ENCODE measurements at regions not wholly inside any gene's neighbourhood (a gene's known extent, or its start where the extent isn't known, plus 50 kb on each side); places are given as distances from the start of the nearest gene placed in this dataset.

GRCh38 chr10:44627591-44628354, 242.9 kb upstream of the CXCL12 start:
- H3K4me2 ChIP-seq (ENCODE audit: extremely low read depth, insufficient read depth, low read length), result no peak overlapping the region
- H3K79me2 ChIP-seq (ENCODE audit: control insufficient read depth, insufficient read depth, low read length), result no peaks in the 10 kb centered on the region
- no peak overlapping the region for H3K27ac ChIP-seq (ENCODE audit: insufficient read depth, low read length)
- H4K20me1 ChIP-seq (ENCODE audit: control insufficient read depth, extremely low read depth, insufficient read depth, low read length), result no peaks in the 10 kb centered on the region
- peak overlapping the region; percentile 68 for H2AFZ ChIP-seq (ENCODE audit: low read length)
- no peak for TF ChIP-seq EZH2 (IDR thresholded peaks at IDR 0.05; ENCODE audit: low read length, missing control alignments)
- TF ChIP-seq CTCF (conservative IDR thresholded peaks at IDR 0.05 in 1 of 2, IDR thresholded peaks at IDR 0.05 in 1 of 2; ENCODE audit: low read depth in 1 of 2, low read length in 2 of 2), result no peak
- DNase-seq (ENCODE audit: low read depth in 2 of 2), result peak; percentile 9 to 75
- no peaks in the 10 kb centered on the region for H3K27me3 ChIP-seq (ENCODE audit: control insufficient read depth, insufficient read depth, low read length)
- no peak overlapping the region for H3K4me3 ChIP-seq (replicated peaks in 1 of 4; ENCODE audit: control extremely low read depth in 1 of 4, insufficient read depth in 1 of 4, low read depth in 3 of 4, low read length in 4 of 4)
- H3K4me1 ChIP-seq (ENCODE audit: control insufficient read depth, extremely low read depth, insufficient read depth, low read length), result peaks cover 4% of the 10 kb centered on the region
- no peak overlapping the region for H3K9ac ChIP-seq (ENCODE audit: insufficient read depth, low read length)
- no peaks in the 10 kb centered on the region for H3K9me3 ChIP-seq (ENCODE audit: control insufficient read depth, insufficient read depth, low read depth, low read length)
- H3K36me3 ChIP-seq (ENCODE audit: control insufficient read depth, insufficient read depth, low read length), result no peaks in the 10 kb centered on the region

- Histone ChIP-seq H3K4me2 (ENCODE audit: extremely low read depth, insufficient read depth, low read length) (no peak overlapping the region), H3K79me2 (ENCODE audit: control insufficient read depth, insufficient read depth, low read length) (no peaks in the 10 kb centered on the region), H3K27ac (ENCODE audit: insufficient read depth, low read length) (peak overlapping the region; percentile 64), H3K4me3 (replicated peaks in 1 of 4; ENCODE audit: control extremely low read depth in 1 of 4, insufficient read depth in 1 of 4, low read depth in 3 of 4, low read length in 4 of 4) (no peak overlapping the region), H3K9ac (ENCODE audit: insufficient read depth, low read length) (no peak overlapping the region), H4K20me1 (ENCODE audit: control insufficient read depth, extremely low read depth, insufficient read depth, low read length) (no peaks in the 10 kb centered on the region), H2AFZ (ENCODE audit: low read length) (peak overlapping the region; percentile 7), H3K9me3 (ENCODE audit: control insufficient read depth, insufficient read depth, low read depth, low read length) (no peaks in the 10 kb centered on the region), H3K36me3 (ENCODE audit: control insufficient read depth, insufficient read depth, low read length) (no peaks in the 10 kb centered on the region), H3K27me3 (ENCODE audit: control insufficient read depth, insufficient read depth, low read length) (no peaks in the 10 kb centered on the region), H3K4me1 (ENCODE audit: control insufficient read depth, extremely low read depth, insufficient read depth, low read length) (peaks cover 4% of the 10 kb centered on the region)
- DNase-seq (ENCODE audit: low read depth in 2 of 2), result peak; percentile 82 to 89
- TF ChIP-seq CTCF (conservative IDR thresholded peaks at IDR 0.05 in 1 of 2, IDR thresholded peaks at IDR 0.05 in 1 of 2; ENCODE audit: low read depth in 1 of 2, low read length in 2 of 2), result no peak
- TF ChIP-seq EZH2 (IDR thresholded peaks at IDR 0.05; ENCODE audit: low read length, missing control alignments), result no peak
Observed at GRCh38 chr10:44628921-44629320, 244.0 kb upstream of the CXCL12 start.

- H4K20me1 ChIP-seq (ENCODE audit: control insufficient read depth, extremely low read depth, insufficient read depth, low read length), result no peaks in the 10 kb centered on the region
- no peaks in the 10 kb centered on the region for H3K79me2 ChIP-seq (ENCODE audit: control insufficient read depth, insufficient read depth, low read length)
- TF ChIP-seq CTCF (conservative IDR thresholded peaks at IDR 0.05 in 1 of 2, IDR thresholded peaks at IDR 0.05 in 1 of 2; ENCODE audit: low read depth in 1 of 2, low read length in 2 of 2) (no peak), EZH2 (IDR thresholded peaks at IDR 0.05; ENCODE audit: low read length, missing control alignments) (no peak)
- no peak overlapping the region for H3K9ac ChIP-seq (ENCODE audit: insufficient read depth, low read length)
- H3K27ac ChIP-seq (ENCODE audit: insufficient read depth, low read length), result no peak overlapping the region
- no peak for DNase-seq (ENCODE audit: low read depth in 2 of 2)
- H3K4me1 ChIP-seq (ENCODE audit: control insufficient read depth, extremely low read depth, insufficient read depth, low read length), result no peaks in the 10 kb centered on the region
- H2AFZ ChIP-seq (ENCODE audit: low read length), result no peak overlapping the region
- H3K4me3 ChIP-seq (replicated peaks in 1 of 4; ENCODE audit: control extremely low read depth in 1 of 4, insufficient read depth in 1 of 4, low read depth in 3 of 4, low read length in 4 of 4), result no peak overlapping the region
- no peaks in the 10 kb centered on the region for H3K9me3 ChIP-seq (ENCODE audit: control insufficient read depth, insufficient read depth, low read depth, low read length)
- no peaks in the 10 kb centered on the region for H3K36me3 ChIP-seq (ENCODE audit: control insufficient read depth, insufficient read depth, low read length)
- no peak overlapping the region for H3K4me2 ChIP-seq (ENCODE audit: extremely low read depth, insufficient read depth, low read length)
- H3K27me3 ChIP-seq (ENCODE audit: control insufficient read depth, insufficient read depth, low read length), result no peaks in the 10 kb centered on the region
Observed at GRCh38 chr10:44635176-44635575, 250.3 kb upstream of the CXCL12 start.
